ENCODE measurements at regions not wholly inside any gene's neighbourhood (a gene's known extent, or its start where the extent isn't known, plus 50 kb on each side); places are given as distances from the start of the nearest gene placed in this dataset.

- no peak for DNase-seq
Measured at GRCh38 chr13:69567514-69567913, 540.1 kb upstream of the ATXN8OS start.

GRCh38 chr13:69566104-69566716, 541.4 kb upstream of the ATXN8OS start:
- no peak for DNase-seq

- no peak for DNase-seq
Measured at GRCh38 chr13:69565334-69565733, 542.3 kb upstream of the ATXN8OS start.

- DNase-seq, result no peak
Measured at GRCh38 chr13:69556540-69557196, 551.0 kb upstream of the ATXN8OS start.

- no peak for DNase-seq
Measured at GRCh38 chr13:69553976-69554375, 553.6 kb upstream of the ATXN8OS start.

GRCh38 chr13:69551193-69551592, 556.4 kb upstream of the ATXN8OS start:
- no peak for DNase-seq

- DNase-seq, result no peak
Measured at GRCh38 chr13:69547780-69548179, 559.8 kb upstream of the ATXN8OS start.

GRCh38 chr13:69545551-69545950, 562.1 kb upstream of the ATXN8OS start:
- DNase-seq, result no peak

- no peak for DNase-seq
Measured at GRCh38 chr13:69524459-69525150, 583.0 kb upstream of the ATXN8OS start.

GRCh38 chr13:69496981-69497380, 610.6 kb upstream of the ATXN8OS start:
- no peak for DNase-seq

GRCh38 chr13:69495096-69495495, 612.5 kb upstream of the ATXN8OS start:
- DNase-seq, result no peak

- no peak for DNase-seq
Measured at GRCh38 chr13:69487576-69487975, 620.0 kb upstream of the ATXN8OS start.

- DNase-seq, result no peak
Measured at GRCh38 chr13:69485991-69486592, 621.5 kb upstream of the ATXN8OS start.

GRCh38 chr13:69477451-69477850, 630.2 kb upstream of the ATXN8OS start:
- no peak for DNase-seq

GRCh38 chr13:69474011-69474685, 633.5 kb upstream of the ATXN8OS start:
- DNase-seq, result no peak

GRCh38 chr13:69468624-69469023, 639.0 kb upstream of the ATXN8OS start:
- no peak for DNase-seq

GRCh38 chr13:69461397-69461796, 646.2 kb upstream of the ATXN8OS start:
- DNase-seq, result no peak

- DNase-seq, result no peak
Measured at GRCh38 chr13:69459346-69459745, 648.3 kb upstream of the ATXN8OS start.

GRCh38 chr13:69458013-69458412, 649.6 kb upstream of the ATXN8OS start:
- no peak for DNase-seq

GRCh38 chr13:69450245-69450644, 657.4 kb upstream of the ATXN8OS start:
- DNase-seq, result no peak

- DNase-seq, result no peak
Measured at GRCh38 chr13:69425235-69425634, 682.4 kb upstream of the ATXN8OS start.

- no peak for DNase-seq
Measured at GRCh38 chr13:69423844-69424243, 683.8 kb upstream of the ATXN8OS start.

- DNase-seq, result no peak
Measured at GRCh38 chr13:69418319-69418718, 689.3 kb upstream of the ATXN8OS start.

Data from GF-D8 (cell line).